ENCODE measurements at regions not wholly inside any gene's neighbourhood (a gene's known extent, or its start where the extent isn't known, plus 50 kb on each side); places are given as distances from the start of the nearest gene placed in this dataset.

DNA sequence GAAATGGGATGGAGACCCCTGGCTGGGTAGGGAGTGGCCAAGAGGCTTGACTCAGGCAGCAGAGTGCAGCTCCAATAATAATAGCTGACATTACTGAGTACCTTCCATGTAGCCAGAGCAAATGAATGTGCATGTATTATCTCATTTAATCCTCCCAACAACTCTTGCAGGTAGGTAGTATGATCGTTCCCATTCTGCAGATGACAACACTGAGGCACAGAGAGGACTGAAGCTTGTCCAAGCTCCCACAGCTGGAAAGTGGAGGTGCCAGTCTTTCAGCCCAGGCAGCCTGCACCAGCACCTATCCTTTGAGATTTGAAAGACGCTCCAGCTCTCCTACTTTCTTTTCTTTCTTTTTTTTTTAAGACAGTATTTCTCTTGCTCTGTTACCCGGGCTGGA is 87.6 kb downstream of the PCDH1 start:
- TF ChIP-seq ZNF623 (tag by site-specific recombination; IDR thresholded peaks at IDR 0.05) = no peak
- peak; percentile 95 for TF ChIP-seq ZNF664 (tag by site-specific recombination; IDR thresholded peaks at IDR 0.05)
- Histone ChIP-seq H3K4me1 (ENCODE audit: control insufficient read depth, insufficient read depth, low read length) (no peaks in the 10 kb centered on the region), H3K27ac (ENCODE audit: extremely low read depth, low read depth, low read length) (no peak overlapping the region), H3K9me3 (ENCODE audit: control insufficient read depth, insufficient read depth, low read depth, low read length) (no peaks in the 10 kb centered on the region), H3K4me3 (ENCODE audit: low read depth, low read length) (no peak overlapping the region), H3K36me3 (ENCODE audit: control insufficient read depth in 2 of 2, insufficient read depth in 1 of 2, low read length in 2 of 2) (no peaks in the 10 kb centered on the region)
- ChIA-PET CTCF (interaction anchor here (0.7 to 1.7 kb wide), 2 partner anchors 8 to 24 kb away, joined by 3 to 5 read pairs; no protein-coding TSS in a partner anchor), POLR2A (interaction anchor here (0.5 kb wide), 1 partner anchor 101 kb away, joined by 3 read pairs; no protein-coding TSS in a partner anchor)

DNA sequence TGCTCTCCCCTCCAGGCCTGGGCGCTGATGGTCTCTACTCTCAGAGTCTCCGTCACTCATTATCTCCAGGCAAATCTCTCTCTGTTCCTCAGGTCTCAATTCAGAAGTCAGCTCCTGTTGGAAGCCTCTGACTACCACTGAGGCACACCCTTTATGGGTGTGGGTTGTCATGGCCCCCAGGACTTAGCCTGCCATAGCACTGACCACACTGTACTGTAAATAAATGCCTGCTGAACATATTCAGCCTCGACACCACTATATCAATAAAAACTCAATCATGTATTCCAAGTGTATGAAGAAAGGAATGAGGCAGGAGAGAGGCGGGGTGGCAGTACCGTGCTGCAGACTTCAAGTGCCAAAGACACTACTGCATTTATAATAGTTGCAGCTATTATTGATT is 88.9 kb downstream of the PCDH1 start:
- POLR2A ChIA-PET = no interaction called here
- no peaks in the 10 kb centered on the region for H3K36me3 ChIP-seq (ENCODE audit: control insufficient read depth in 2 of 2, insufficient read depth in 1 of 2, low read length in 2 of 2)
- H3K4me3 ChIP-seq (ENCODE audit: low read depth, low read length) = no peak overlapping the region
- no peaks in the 10 kb centered on the region for H3K9me3 ChIP-seq (ENCODE audit: control insufficient read depth, insufficient read depth, low read depth, low read length)
- no peak overlapping the region for H3K27ac ChIP-seq (ENCODE audit: extremely low read depth, low read depth, low read length)
- CTCF ChIA-PET = interaction anchor here (0.7 kb wide), 1 partner anchor 87 kb away, joined by 3 read pairs; no protein-coding TSS in a partner anchor
- TF ChIP-seq, protein P1, sequence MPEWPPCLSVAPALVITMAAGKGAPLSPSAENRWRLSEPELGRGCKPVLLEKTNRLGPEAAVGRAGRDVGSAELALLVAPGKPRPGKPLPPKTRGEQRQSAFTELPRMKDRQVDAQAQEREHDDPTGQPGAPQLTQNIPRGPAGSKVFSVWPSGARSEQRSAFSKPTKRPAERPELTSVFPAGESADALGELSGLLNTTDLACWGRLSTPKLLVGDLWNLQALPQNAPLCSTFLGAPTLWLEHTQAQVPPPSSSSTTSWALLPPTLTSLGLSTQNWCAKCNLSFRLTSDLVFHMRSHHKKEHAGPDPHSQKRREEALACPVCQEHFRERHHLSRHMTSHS (tag by site-specific recombination; IDR thresholded peaks at IDR 0.05) = no peak
- TF ChIP-seq ZNF114 (tag by site-specific recombination; IDR thresholded peaks at IDR 0.05) = no peak
- no peak for TF ChIP-seq ZNF626 (tag by site-specific recombination; IDR thresholded peaks at IDR 0.05)
- no peak for TF ChIP-seq ZNF747 (tag by site-specific recombination; IDR thresholded peaks at IDR 0.05)
- no peak for TF ChIP-seq SCRT2 (tag by site-specific recombination; IDR thresholded peaks at IDR 0.05)
- TF ChIP-seq, protein P2, sequence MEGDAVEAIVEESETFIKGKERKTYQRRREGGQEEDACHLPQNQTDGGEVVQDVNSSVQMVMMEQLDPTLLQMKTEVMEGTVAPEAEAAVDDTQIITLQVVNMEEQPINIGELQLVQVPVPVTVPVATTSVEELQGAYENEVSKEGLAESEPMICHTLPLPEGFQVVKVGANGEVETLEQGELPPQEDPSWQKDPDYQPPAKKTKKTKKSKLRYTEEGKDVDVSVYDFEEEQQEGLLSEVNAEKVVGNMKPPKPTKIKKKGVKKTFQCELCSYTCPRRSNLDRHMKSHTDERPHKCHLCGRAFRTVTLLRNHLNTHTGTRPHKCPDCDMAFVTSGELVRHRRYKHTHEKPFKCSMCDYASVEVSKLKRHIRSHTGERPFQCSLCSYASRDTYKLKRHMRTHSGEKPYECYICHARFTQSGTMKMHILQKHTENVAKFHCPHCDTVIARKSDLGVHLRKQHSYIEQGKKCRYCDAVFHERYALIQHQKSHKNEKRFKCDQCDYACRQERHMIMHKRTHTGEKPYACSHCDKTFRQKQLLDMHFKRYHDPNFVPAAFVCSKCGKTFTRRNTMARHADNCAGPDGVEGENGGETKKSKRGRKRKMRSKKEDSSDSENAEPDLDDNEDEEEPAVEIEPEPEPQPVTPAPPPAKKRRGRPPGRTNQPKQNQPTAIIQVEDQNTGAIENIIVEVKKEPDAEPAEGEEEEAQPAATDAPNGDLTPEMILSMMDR (tag by site-specific recombination; IDR thresholded peaks at IDR 0.05) = no peak
- TF ChIP-seq OSR2 (tag by site-specific recombination; IDR thresholded peaks at IDR 0.05) = no peak
- TF ChIP-seq ZNF146 (tag by site-specific recombination; IDR thresholded peaks at IDR 0.05) = no peak
- TF ChIP-seq ZBTB1 (tag by site-specific recombination; IDR thresholded peaks at IDR 0.05) = no peak
- TF ChIP-seq ZNF16 (tag by site-specific recombination; IDR thresholded peaks at IDR 0.05; ENCODE audit: low read depth) = no peak
- H3K4me1 ChIP-seq (ENCODE audit: control insufficient read depth, insufficient read depth, low read length) = no peaks in the 10 kb centered on the region

DNA sequence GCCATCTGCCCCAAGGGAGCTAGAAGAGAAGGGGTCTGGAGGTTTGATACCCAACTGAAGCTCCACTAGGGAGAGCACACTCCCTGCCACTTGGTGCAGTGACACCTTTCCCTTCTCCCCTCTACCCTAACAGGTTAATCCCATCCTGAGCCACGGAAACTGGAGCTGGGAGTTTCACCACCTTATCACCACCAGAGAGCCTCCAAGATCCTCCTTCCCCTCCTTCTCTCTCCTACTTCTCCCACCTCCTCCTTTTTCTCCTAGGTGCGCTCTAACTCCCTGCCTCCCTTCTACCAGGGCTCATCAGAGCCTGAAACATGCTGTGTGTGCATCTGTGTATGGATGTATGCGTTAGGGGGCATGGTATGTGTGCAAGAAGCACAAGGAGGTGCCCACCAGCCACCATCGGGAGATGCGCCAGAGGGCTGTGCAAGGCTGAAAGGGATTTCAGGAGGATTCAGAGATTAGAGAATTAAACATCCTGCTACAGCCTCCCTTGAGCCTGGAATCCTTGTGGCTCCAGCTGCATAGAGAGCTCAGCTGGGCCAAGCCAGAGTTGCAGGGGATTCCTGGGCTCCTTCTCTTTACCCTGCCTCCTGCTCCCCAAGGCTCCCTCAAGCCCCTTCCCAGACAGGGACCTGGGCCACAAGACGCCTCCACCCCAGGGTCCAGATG is 89.8 kb downstream of the PCDH1 start:
- ChIA-PET POLR2A (no interaction called here), CTCF (interaction anchor here (1.1 kb wide), 1 partner anchor 25 kb away, joined by 3 read pairs; no protein-coding TSS in a partner anchor)
- Histone ChIP-seq H3K27ac (ENCODE audit: extremely low read depth, low read depth, low read length) (no peak overlapping the region), H3K4me3 (ENCODE audit: low read depth, low read length) (no peak overlapping the region), H3K9me3 (ENCODE audit: control insufficient read depth, insufficient read depth, low read depth, low read length) (no peaks in the 10 kb centered on the region), H3K36me3 (ENCODE audit: control insufficient read depth in 2 of 2, insufficient read depth in 1 of 2, low read length in 2 of 2) (no peaks in the 10 kb centered on the region), H3K4me1 (ENCODE audit: control insufficient read depth, insufficient read depth, low read length) (no peaks in the 10 kb centered on the region)
- 0 out of 2 replicates have a peak, but pooled peaks have one; percentile 15 for TF ChIP-seq WT1 (tag by site-specific recombination; IDR thresholded peaks at IDR 0.05)
- TF ChIP-seq ZNF837 (tag by site-specific recombination; IDR thresholded peaks at IDR 0.05) = no peak

DNA sequence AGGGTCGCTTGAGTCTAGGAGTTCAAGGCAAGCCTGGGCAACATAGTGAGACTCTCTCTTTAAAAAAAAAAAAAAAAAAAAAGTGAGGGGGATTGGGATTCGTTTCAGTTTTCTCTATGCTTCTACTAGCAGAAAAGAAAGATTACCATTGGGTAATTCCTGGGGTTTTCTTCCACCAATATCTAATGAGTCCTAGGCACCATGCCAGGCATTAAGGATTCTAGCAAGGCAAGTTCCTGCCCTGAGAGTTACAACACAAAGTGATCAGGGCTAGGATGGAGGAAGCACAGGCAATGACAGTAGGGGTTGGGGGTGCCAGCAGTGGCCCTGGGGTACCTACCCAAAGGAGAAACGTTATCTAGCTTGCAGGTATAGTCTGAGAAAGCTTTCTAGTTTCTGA is 90.8 kb downstream of the PCDH1 start:
- ChIA-PET POLR2A (no interaction called here), CTCF (no interaction called here)
- Histone ChIP-seq H3K36me3 (ENCODE audit: control insufficient read depth in 2 of 2, insufficient read depth in 1 of 2, low read length in 2 of 2) (no peaks in the 10 kb centered on the region), H3K4me3 (ENCODE audit: low read depth, low read length) (no peak overlapping the region), H3K9me3 (ENCODE audit: control insufficient read depth, insufficient read depth, low read depth, low read length) (no peaks in the 10 kb centered on the region), H3K27ac (ENCODE audit: extremely low read depth, low read depth, low read length) (no peak overlapping the region), H3K4me1 (ENCODE audit: control insufficient read depth, insufficient read depth, low read length) (no peaks in the 10 kb centered on the region)
- TF ChIP-seq ZNF132 (tag by site-specific recombination; IDR thresholded peaks at IDR 0.05; ENCODE audit: borderline replicate concordance) (no peak), SP2 (tag by site-specific recombination; IDR thresholded peaks at IDR 0.05) (no peak), ZNF514 (tag by site-specific recombination; IDR thresholded peaks at IDR 0.05) (no peak), ZNF211 (tag by site-specific recombination; IDR thresholded peaks at IDR 0.05; ENCODE audit: low read depth) (no peak), ZBTB8A (tag by site-specific recombination; IDR thresholded peaks at IDR 0.05) (no peak), ZNF521 (tag by site-specific recombination; IDR thresholded peaks at IDR 0.05) (no peak), ZNF157 (tag by site-specific recombination; IDR thresholded peaks at IDR 0.05) (no peak)
- TF ChIP-seq, protein P3, sequence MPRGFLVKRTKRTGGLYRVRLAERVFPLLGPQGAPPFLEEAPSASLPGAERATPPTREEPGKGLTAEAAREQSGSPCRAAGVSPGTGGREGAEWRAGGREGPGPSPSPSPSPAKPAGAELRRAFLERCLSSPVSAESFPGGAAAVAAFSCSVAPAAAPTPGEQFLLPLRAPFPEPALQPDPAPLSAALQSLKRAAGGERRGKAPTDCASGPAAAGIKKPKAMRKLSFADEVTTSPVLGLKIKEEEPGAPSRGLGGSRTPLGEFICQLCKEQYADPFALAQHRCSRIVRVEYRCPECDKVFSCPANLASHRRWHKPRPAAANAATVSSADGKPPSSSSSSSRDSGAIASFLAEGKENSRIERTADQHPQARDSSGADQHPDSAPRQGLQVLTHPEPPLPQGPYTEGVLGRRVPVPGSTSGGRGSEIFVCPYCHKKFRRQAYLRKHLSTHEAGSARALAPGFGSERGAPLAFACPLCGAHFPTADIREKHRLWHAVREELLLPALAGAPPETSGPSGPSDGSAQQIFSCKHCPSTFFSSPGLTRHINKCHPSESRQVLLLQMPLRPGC (tag by site-specific recombination; IDR thresholded peaks at IDR 0.05) = no peak
